GM18517 (cell line): ENCODE measurements at regions not wholly inside any gene's neighbourhood (a gene's known extent, or its start where the extent isn't known, plus 50 kb on each side); places are given as distances from the start of the nearest gene placed in this dataset.
A peak's percentile ranks its signal among the peaks of the same experiment; 100 is the strongest.
"Not testable (repeated sequence)": the region's sequence is repeated elsewhere in the genome, so short reads cannot be mapped to it uniquely, and the experiment has no call there.

ENCODE experiments used
- ATAC-seq: cut with Tn5 transposase; IDR thresholded peaks from one replicate; pipeline ENCODE4 v1.9.1; 2021; ENCODE audit warnings: mild to moderate bottlenecking, moderate library complexity; ENCODE audit not compliant: unreplicated experiment

- not testable (repeated sequence) for ATAC-seq
Observed at GRCh38 chr14:37838778-37839177, 243.3 kb downstream of the TTC6 start.

GRCh38 chr14:37841039-37841438 lies 245.6 kb downstream of the TTC6 start:
- not testable (repeated sequence) for ATAC-seq

GRCh38 chr14:37842106-37842505 lies 246.7 kb downstream of the TTC6 start:
- ATAC-seq: no peak

GRCh38 chr14:37843954-37844607 lies 248.7 kb downstream of the TTC6 start:
- ATAC-seq: no peak

- ATAC-seq: no peak
Observed at GRCh38 chr14:37844614-37845013, 249.2 kb downstream of the TTC6 start.

GRCh38 chr14:37848985-37849621 lies 253.7 kb downstream of the TTC6 start:
- no peak for ATAC-seq

GRCh38 chr14:37851054-37851453 lies 255.6 kb downstream of the TTC6 start:
- ATAC-seq: no peak

GRCh38 chr14:37855871-37856270 lies 260.4 kb downstream of the TTC6 start:
- no peak for ATAC-seq

- no peak for ATAC-seq
Observed at GRCh38 chr14:37857774-37858266, 262.4 kb downstream of the TTC6 start.

GRCh38 chr14:37858733-37859132 lies 263.3 kb downstream of the TTC6 start:
- ATAC-seq: no peak

- no peak for ATAC-seq
Observed at GRCh38 chr14:37859177-37859576, 263.7 kb downstream of the TTC6 start.

GRCh38 chr14:37862263-37862662 lies 266.8 kb downstream of the TTC6 start:
- ATAC-seq: no peak

GRCh38 chr14:37864128-37864527 lies 268.7 kb downstream of the TTC6 start:
- no peak for ATAC-seq

GRCh38 chr14:37864861-37865718 lies 269.7 kb downstream of the TTC6 start:
- no peak for ATAC-seq

GRCh38 chr14:37865719-37866549 lies 270.5 kb downstream of the TTC6 start:
- no peak for ATAC-seq

GRCh38 chr14:37869633-37870032 lies 274.2 kb downstream of the TTC6 start:
- ATAC-seq: no peak

GRCh38 chr14:37870170-37870569 lies 274.7 kb downstream of the TTC6 start:
- no peak for ATAC-seq

GRCh38 chr14:37870632-37871346 lies 275.4 kb downstream of the TTC6 start:
- no peak for ATAC-seq

GRCh38 chr14:37874065-37874428 lies 278.6 kb downstream of the TTC6 start:
- not testable (repeated sequence) for ATAC-seq

- ATAC-seq: peak; percentile 91
Observed at GRCh38 chr14:37874429-37875109, 279.1 kb downstream of the TTC6 start.
